H9 (cell line): ENCODE measurements at regions not wholly inside any gene's neighbourhood (a gene's known extent, or its start where the extent isn't known, plus 50 kb on each side); places are given as distances from the start of the nearest gene placed in this dataset.

Experiments used
- DNase-seq: peaks from one replicate; pipeline ENCODE4 v3.0.0-alpha.2; 2017
- H2AFZ ChIP-seq: one replicate; pipeline ENCODE4 v1.6.1; 2013; ENCODE audit warnings: mild to moderate bottlenecking, low read length, control low read depth, moderate library complexity
- H2AK5ac ChIP-seq: 2 replicates; pipeline ENCODE4 v1.6.1; 2013; ENCODE audit warnings: low read length, control low read depth, mixed read lengths; ENCODE audit not compliant: insufficient read length
- H2BK120ac ChIP-seq: one replicate; pipeline ENCODE4 v1.6.1; 2013; ENCODE audit warnings: low read depth, mild to moderate bottlenecking, low read length, control low read depth, inconsistent platforms; ENCODE audit not compliant: poor library complexity, severe bottlenecking
- H2BK12ac ChIP-seq: 2 replicates; pipeline ENCODE4 v1.6.1; 2013; ENCODE audit warnings: low read length, control low read depth, mixed read lengths, low read depth; ENCODE audit not compliant: insufficient read length
- H2BK15ac ChIP-seq: 2 replicates; pipeline ENCODE4 v1.6.1; 2013; ENCODE audit warnings: low read depth, low read length, control low read depth
- H2BK20ac ChIP-seq: one replicate; pipeline ENCODE4 v1.6.1; 2013; ENCODE audit warnings: low read depth, mild to moderate bottlenecking, low read length, control low read depth, inconsistent platforms; ENCODE audit not compliant: poor library complexity, severe bottlenecking
- H2BK5ac ChIP-seq: 2 replicates; pipeline ENCODE4 v1.6.1; 2013; ENCODE audit warnings: low read length, control low read depth, mixed read lengths; ENCODE audit not compliant: insufficient read length
- H3K14ac ChIP-seq: 2 replicates; pipeline ENCODE4 v1.6.1; 2013; ENCODE audit warnings: low read length, control low read depth; ENCODE audit not compliant: insufficient read depth
- H3K18ac ChIP-seq: 2 replicates; pipeline ENCODE4 v1.6.1; 2013; ENCODE audit warnings: low read depth, mild to moderate bottlenecking, mixed read lengths, low read length, control low read depth; ENCODE audit not compliant: insufficient read length
- H3K23ac ChIP-seq: 2 replicates; pipeline ENCODE4 v1.6.1; 2013; ENCODE audit warnings: low read length, control low read depth, mixed read lengths, low read depth; ENCODE audit not compliant: insufficient read length
- H3K23me2 ChIP-seq: 2 replicates; pipeline ENCODE4 v1.6.1; 2013; ENCODE audit warnings: low read depth, mild to moderate bottlenecking, mixed read lengths, low read length, control low read depth; ENCODE audit not compliant: insufficient read length, poor library complexity, severe bottlenecking
- H3K27ac ChIP-seq: 2 replicates; pipeline ENCODE4 v1.5.1; 2013; ENCODE audit warnings: low read length, control low read depth, mixed read lengths, low read depth; ENCODE audit not compliant: insufficient read length
- H3K27me3 ChIP-seq: 2 replicates; pipeline ENCODE4 v1.6.1; 2013; ENCODE audit warnings: low read length, control low read depth, inconsistent platforms; ENCODE audit not compliant: insufficient read depth
- H3K4ac ChIP-seq: 2 replicates; pipeline ENCODE4 v1.6.1; 2013; ENCODE audit warnings: low read depth, mild to moderate bottlenecking, control low read depth, inconsistent platforms, low read length, moderate library complexity
- H3K4me1 ChIP-seq: 2 replicates; pipeline ENCODE4 v1.6.1; 2013; ENCODE audit warnings: low read length, control low read depth, inconsistent platforms; ENCODE audit not compliant: insufficient read depth
- H3K4me2 ChIP-seq: 2 replicates; pipeline ENCODE4 v1.6.1; 2013; ENCODE audit warnings: low read length, control low read depth, mixed read lengths; ENCODE audit not compliant: insufficient read length, insufficient read depth
- H3K56ac ChIP-seq: 2 replicates; pipeline ENCODE4 v1.6.1; 2013; ENCODE audit warnings: low read depth, mild to moderate bottlenecking, mixed read lengths, low read length, control low read depth; ENCODE audit not compliant: insufficient read length
- H3K79me1 ChIP-seq: 2 replicates; pipeline ENCODE4 v1.6.1; 2013; ENCODE audit warnings: low read depth, mild to moderate bottlenecking, moderate library complexity, low read length, control low read depth, inconsistent platforms; ENCODE audit not compliant: insufficient read depth, poor library complexity, severe bottlenecking
- H3K79me2 ChIP-seq: 2 replicates; pipeline ENCODE4 v1.6.1; 2013; ENCODE audit warnings: low read length, control low read depth, inconsistent platforms; ENCODE audit not compliant: insufficient read depth
- H3K9ac ChIP-seq: 2 replicates; pipeline ENCODE4 v1.6.1; 2013; ENCODE audit warnings: low read length, control low read depth, mixed read lengths; ENCODE audit not compliant: insufficient read length; ENCODE audit errors: extremely low read depth
- H3K9me3 ChIP-seq: one replicate; pipeline ENCODE4 v1.6.1; 2013; ENCODE audit warnings: low read depth, low read length, inconsistent platforms; ENCODE audit not compliant: control insufficient read depth
- H3T11ph ChIP-seq: one replicate; pipeline ENCODE4 v1.6.1; 2013; ENCODE audit warnings: mild to moderate bottlenecking, low read length, control low read depth, inconsistent platforms
- H4K20me1 ChIP-seq: one replicate; pipeline ENCODE4 v1.6.1; 2013; ENCODE audit not compliant: control insufficient read depth, insufficient read length, insufficient read depth
- H4K5ac ChIP-seq: 2 replicates; pipeline ENCODE4 v1.6.1; 2013; ENCODE audit warnings: low read depth, mild to moderate bottlenecking, mixed read lengths, low read length, control low read depth; ENCODE audit not compliant: insufficient read length
- H4K8ac ChIP-seq: replicated peaks from 2 replicates; pipeline ENCODE4 v1.6.1; 2013; ENCODE audit warnings: low read length, control low read depth, mixed read lengths, low read depth; ENCODE audit not compliant: insufficient read length
- H4K91ac ChIP-seq: 2 replicates; pipeline ENCODE4 v1.6.1; 2013; ENCODE audit warnings: low read depth, mild to moderate bottlenecking, moderate library complexity, mixed read lengths, low read length, control low read depth; ENCODE audit not compliant: insufficient read length
- H3K27ac Mint-ChIP-seq, 3 experiments: 2 replicates in 2 of 3; 3 replicates in 1 of 3; pipeline ENCODE4 v1.8.0; 2020 to 2021; ENCODE audit warnings: mixed read lengths in 3 of 3, mild to moderate bottlenecking in 1 of 3, moderate library complexity in 1 of 3
- H3K27me3 Mint-ChIP-seq: 2 replicates; pipeline ENCODE4 v1.8.0; 2021; ENCODE audit warnings: low read depth, mild to moderate bottlenecking, moderate library complexity, mixed read lengths
- H3K36me3 Mint-ChIP-seq, 3 experiments: 2 replicates in 2 of 3; 3 replicates in 1 of 3; pipeline ENCODE4 v1.8.0; 2020 to 2021; ENCODE audit warnings: low read depth in 3 of 3, mixed read lengths in 3 of 3; ENCODE audit not compliant: insufficient read depth in 1 of 3
- H3K4me1 Mint-ChIP-seq, 2 experiments: 2 replicates each; pipeline ENCODE4 v1.8.0; 2020; ENCODE audit warnings: mixed read lengths in 2 of 2
- H3K4me3 Mint-ChIP-seq, 2 experiments: 2 replicates in 1 of 2; 3 replicates in 1 of 2; pipeline ENCODE4 v1.8.0; 2020 to 2021; ENCODE audit warnings: mild to moderate bottlenecking in 2 of 2, mixed read lengths in 2 of 2, moderate library complexity in 1 of 2
- H3K9me3 Mint-ChIP-seq, 2 experiments: 2 replicates in 1 of 2; 3 replicates in 1 of 2; pipeline ENCODE4 v1.8.0; 2020; ENCODE audit warnings: mild to moderate bottlenecking in 2 of 2, mixed read lengths in 2 of 2, moderate library complexity in 1 of 2
- WGBS: extraction: QIAGEN DNeasy Blood & Tissue Kit; methylation state at CpG from one replicate; pipeline ENCODE4 v1.1.7; 2013; ENCODE audit warnings: missing lambda C conversion rate, low lambda C conversion rate, mixed read lengths; ENCODE audit not compliant: insufficient read length; ENCODE audit errors: extremely low coverage; 5-methylcytosine and 5-hydroxymethylcytosine counted together
- TF ChIP-seq, protein P1 (sequence below): fragments of 200-600 bp; sonication (generic); conservative IDR thresholded peaks from 3 replicates; pipeline ENCODE4 v1.8.0; 2021; ENCODE audit warnings: antibody characterized with exemption, mild to moderate bottlenecking

DNA sequence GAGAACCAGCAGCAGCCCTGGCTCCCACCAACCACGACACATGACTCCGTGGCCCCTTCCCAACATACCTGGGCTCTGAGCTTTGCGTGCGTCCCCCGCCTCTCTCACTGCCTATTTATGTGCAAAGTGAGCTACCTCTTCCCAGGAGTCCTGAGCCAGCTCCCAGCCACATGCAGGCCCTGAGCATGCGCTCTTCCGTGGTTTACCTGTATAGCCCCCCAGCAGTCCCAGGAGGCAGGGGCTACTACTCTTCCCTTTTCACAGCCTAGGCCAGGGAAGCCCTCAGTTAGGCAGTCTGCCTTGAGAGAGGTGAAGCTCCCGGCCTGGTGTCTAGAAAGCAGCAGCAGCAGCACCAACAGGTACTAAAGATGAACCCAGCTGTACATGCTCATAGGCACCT, 114.8 kb upstream of the CDYL start:
- no peak overlapping the region for H3K4ac ChIP-seq
- H2BK15ac ChIP-seq, result no peak overlapping the region
- peak; percentile 51 for DNase-seq
- H3K23ac ChIP-seq, result no peak overlapping the region
- no peaks in the 10 kb centered on the region for H3K23me2 ChIP-seq
- no peak overlapping the region for H3K18ac ChIP-seq
- H3K4me2 ChIP-seq, result no peak overlapping the region
- H2BK5ac ChIP-seq, result no peak overlapping the region
- no peak overlapping the region for H3K9ac ChIP-seq
- H3K36me3 Mint-ChIP-seq, result no peaks in the 10 kb centered on the region; a peak in 1 of 7 replicates
- H3K27ac ChIP-seq, result no peak overlapping the region
- H4K20me1 ChIP-seq, result no peaks in the 10 kb centered on the region
- peak overlapping the region in 1 of 3 experiments; percentile 42; a peak in 2 of 7 replicates for H3K27ac Mint-ChIP-seq
- no peak overlapping the region for H4K8ac ChIP-seq
- no peak overlapping the region for H2BK120ac ChIP-seq
- no peak overlapping the region for H3K4me3 Mint-ChIP-seq
- H3K9me3 Mint-ChIP-seq, result no peaks in the 10 kb centered on the region; a peak in 2 of 5 replicates
- no CpG with 5 or more reads among the region's 8 CpGs for WGBS
- H3K79me1 ChIP-seq, result no peaks in the 10 kb centered on the region
- no peaks in the 10 kb centered on the region for H3K27me3 ChIP-seq
- no peak overlapping the region for H3T11ph ChIP-seq
- no peak overlapping the region for H2AFZ ChIP-seq
- no peak overlapping the region for H3K56ac ChIP-seq
- no peak overlapping the region for H2BK20ac ChIP-seq
- TF ChIP-seq, protein P1, sequence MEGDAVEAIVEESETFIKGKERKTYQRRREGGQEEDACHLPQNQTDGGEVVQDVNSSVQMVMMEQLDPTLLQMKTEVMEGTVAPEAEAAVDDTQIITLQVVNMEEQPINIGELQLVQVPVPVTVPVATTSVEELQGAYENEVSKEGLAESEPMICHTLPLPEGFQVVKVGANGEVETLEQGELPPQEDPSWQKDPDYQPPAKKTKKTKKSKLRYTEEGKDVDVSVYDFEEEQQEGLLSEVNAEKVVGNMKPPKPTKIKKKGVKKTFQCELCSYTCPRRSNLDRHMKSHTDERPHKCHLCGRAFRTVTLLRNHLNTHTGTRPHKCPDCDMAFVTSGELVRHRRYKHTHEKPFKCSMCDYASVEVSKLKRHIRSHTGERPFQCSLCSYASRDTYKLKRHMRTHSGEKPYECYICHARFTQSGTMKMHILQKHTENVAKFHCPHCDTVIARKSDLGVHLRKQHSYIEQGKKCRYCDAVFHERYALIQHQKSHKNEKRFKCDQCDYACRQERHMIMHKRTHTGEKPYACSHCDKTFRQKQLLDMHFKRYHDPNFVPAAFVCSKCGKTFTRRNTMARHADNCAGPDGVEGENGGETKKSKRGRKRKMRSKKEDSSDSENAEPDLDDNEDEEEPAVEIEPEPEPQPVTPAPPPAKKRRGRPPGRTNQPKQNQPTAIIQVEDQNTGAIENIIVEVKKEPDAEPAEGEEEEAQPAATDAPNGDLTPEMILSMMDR, result no peak
- H4K91ac ChIP-seq, result no peak overlapping the region
- no peaks in the 10 kb centered on the region for H3K4me1 ChIP-seq
- H2AK5ac ChIP-seq, result no peak overlapping the region
- no peak overlapping the region for H2BK12ac ChIP-seq
- H3K4me1 Mint-ChIP-seq, result peaks cover 20% of the 10 kb centered on the region in 2 experiments
- H3K14ac ChIP-seq, result no peak overlapping the region
- peaks cover 22% of the 10 kb centered on the region for H3K27me3 Mint-ChIP-seq
- no peak overlapping the region for H4K5ac ChIP-seq
- no peaks in the 10 kb centered on the region for H3K79me2 ChIP-seq
- H3K9me3 ChIP-seq, result no peaks in the 10 kb centered on the region
